ENCODE measurements at regions not wholly inside any gene's neighbourhood (a gene's known extent, or its start where the extent isn't known, plus 50 kb on each side); places are given as distances from the start of the nearest gene placed in this dataset.
"Not testable (repeated sequence)": the region's sequence is repeated elsewhere in the genome, so short reads cannot be mapped to it uniquely, and the experiment has no call there.

GRCh38 chr10:78464856-78465267, 431.2 kb downstream of the RPS24 start:
- no peaks in the 10 kb centered on the region for H3K27me3 ChIP-seq (ENCODE audit: control insufficient read depth, insufficient read depth, low read length)
- TF ChIP-seq CTCF (IDR thresholded peaks at IDR 0.05; ENCODE audit: insufficient read depth, low read length, poor library complexity, severe bottlenecking) = no peak
- H3K36me3 ChIP-seq (ENCODE audit: control insufficient read depth, insufficient read depth, low read length) = no peaks in the 10 kb centered on the region
- H3K4me3 ChIP-seq (ENCODE audit: low read depth, low read length) = no peak overlapping the region
- no peak for DNase-seq (ENCODE audit: low read depth)

GRCh38 chr10:78465431-78465830, 431.8 kb downstream of the RPS24 start:
- Histone ChIP-seq H3K36me3 (ENCODE audit: control insufficient read depth, insufficient read depth, low read length) (no peaks in the 10 kb centered on the region), H3K4me3 (ENCODE audit: low read depth, low read length) (no peak overlapping the region), H3K27me3 (ENCODE audit: control insufficient read depth, insufficient read depth, low read length) (no peaks in the 10 kb centered on the region)
- TF ChIP-seq CTCF (IDR thresholded peaks at IDR 0.05; ENCODE audit: insufficient read depth, low read length, poor library complexity, severe bottlenecking) = no peak
- no peak for DNase-seq (ENCODE audit: low read depth)

GRCh38 chr10:78467496-78468106, 433.9 kb downstream of the RPS24 start:
- no peak for TF ChIP-seq CTCF (IDR thresholded peaks at IDR 0.05; ENCODE audit: insufficient read depth, low read length, poor library complexity, severe bottlenecking)
- DNase-seq (ENCODE audit: low read depth) = no peak
- Histone ChIP-seq H3K4me3 (ENCODE audit: low read depth, low read length) (no peak overlapping the region), H3K27me3 (ENCODE audit: control insufficient read depth, insufficient read depth, low read length) (no peaks in the 10 kb centered on the region), H3K36me3 (ENCODE audit: control insufficient read depth, insufficient read depth, low read length) (no peaks in the 10 kb centered on the region)

GRCh38 chr10:78468731-78469130, 435.1 kb downstream of the RPS24 start:
- not testable (repeated sequence) for H3K36me3 ChIP-seq (ENCODE audit: control insufficient read depth, insufficient read depth, low read length); H3K4me3 ChIP-seq (ENCODE audit: low read depth, low read length); DNase-seq (ENCODE audit: low read depth); H3K27me3 ChIP-seq (ENCODE audit: control insufficient read depth, insufficient read depth, low read length)

- no peak for TF ChIP-seq CTCF (IDR thresholded peaks at IDR 0.05; ENCODE audit: insufficient read depth, low read length, poor library complexity, severe bottlenecking)
- DNase-seq (ENCODE audit: low read depth) = no peak
Measured at GRCh38 chr10:78470267-78471103, 436.8 kb downstream of the RPS24 start.

GRCh38 chr10:78471326-78471722, 437.7 kb downstream of the RPS24 start:
- no peak for TF ChIP-seq CTCF (IDR thresholded peaks at IDR 0.05; ENCODE audit: insufficient read depth, low read length, poor library complexity, severe bottlenecking)
- H3K27me3 ChIP-seq (ENCODE audit: control insufficient read depth, insufficient read depth, low read length) = no peaks in the 10 kb centered on the region
- H3K36me3 ChIP-seq (ENCODE audit: control insufficient read depth, insufficient read depth, low read length) = no peaks in the 10 kb centered on the region
- H3K4me3 ChIP-seq (ENCODE audit: low read depth, low read length) = no peak overlapping the region
- DNase-seq (ENCODE audit: low read depth) = no peak

More at GRCh38 chr10:78470267-78471103, 436.8 kb downstream of the RPS24 start:
- Histone ChIP-seq H3K4me3 (ENCODE audit: low read depth, low read length) (no peak overlapping the region), H3K27me3 (ENCODE audit: control insufficient read depth, insufficient read depth, low read length) (no peaks in the 10 kb centered on the region), H3K36me3 (ENCODE audit: control insufficient read depth, insufficient read depth, low read length) (no peaks in the 10 kb centered on the region)
